ENCODE measurements at regions not wholly inside any gene's neighbourhood (a gene's known extent, or its start where the extent isn't known, plus 50 kb on each side); places are given as distances from the start of the nearest gene placed in this dataset.

- no peak for TF ChIP-seq CTCF (IDR thresholded peaks at IDR 0.05; ENCODE audit: insufficient read depth, low read depth, low read length)
- H3K36me3 ChIP-seq (ENCODE audit: control insufficient read depth, insufficient read depth, low read length): no peaks in the 10 kb centered on the region
- ChIA-PET CTCF (no interaction called here), POLR2A (no interaction called here)
- DNase-seq (ENCODE audit: low read depth): no peak
- peaks cover 2% of the 10 kb centered on the region for H3K27me3 ChIP-seq (ENCODE audit: control insufficient read depth, insufficient read depth, low read length)
- H3K4me3 ChIP-seq (ENCODE audit: low read depth, low read length): no peak overlapping the region
Observed at GRCh38 chr18:76643996-76644395, 149.0 kb upstream of the ZNF516 start.

GRCh38 chr18:76643199-76643598 lies 148.2 kb upstream of the ZNF516 start:
- TF ChIP-seq CTCF (IDR thresholded peaks at IDR 0.05; ENCODE audit: insufficient read depth, low read depth, low read length): no peak
- H3K27me3 ChIP-seq (ENCODE audit: control insufficient read depth, insufficient read depth, low read length): peaks cover 4% of the 10 kb centered on the region
- no peak overlapping the region for H3K4me3 ChIP-seq (ENCODE audit: low read depth, low read length)
- CTCF ChIA-PET: interaction anchor here (1.7 kb wide), 1 partner anchor 14 kb away, joined by 5 read pairs; no protein-coding TSS in a partner anchor
- POLR2A ChIA-PET: no interaction called here
- DNase-seq (ENCODE audit: low read depth): no peak
- H3K36me3 ChIP-seq (ENCODE audit: control insufficient read depth, insufficient read depth, low read length): no peaks in the 10 kb centered on the region

- TF ChIP-seq CTCF (IDR thresholded peaks at IDR 0.05; ENCODE audit: insufficient read depth, low read depth, low read length): no peak
- Histone ChIP-seq H3K27me3 (ENCODE audit: control insufficient read depth, insufficient read depth, low read length) (peaks cover 2% of the 10 kb centered on the region; the same call in 1 of the 2 replicates), H3K36me3 (ENCODE audit: control insufficient read depth, insufficient read depth, low read length) (no peaks in the 10 kb centered on the region), H3K4me3 (ENCODE audit: low read depth, low read length) (no peak overlapping the region)
- POLR2A ChIA-PET: no interaction called here
- DNase-seq (ENCODE audit: low read depth): no peak
- CTCF ChIA-PET: interaction anchor here (1.2 to 4.7 kb wide), 2 partner anchors 9 to 20 kb away, joined by 3 to 12 read pairs; no protein-coding TSS in a partner anchor
Observed at GRCh38 chr18:76640438-76640837, 145.4 kb upstream of the ZNF516 start.

- CTCF ChIA-PET: interaction anchor here (1.1 kb wide), 1 partner anchor 15 kb away, joined by 5 read pairs; no protein-coding TSS in a partner anchor
- 0 out of 2 replicates have a peak, but pooled peaks cover 2% of the 10 kb centered on the region for H3K27me3 ChIP-seq (ENCODE audit: control insufficient read depth, insufficient read depth, low read length)
- POLR2A ChIA-PET: no interaction called here
- no peak for TF ChIP-seq CTCF (IDR thresholded peaks at IDR 0.05; ENCODE audit: insufficient read depth, low read depth, low read length)
- H3K36me3 ChIP-seq (ENCODE audit: control insufficient read depth, insufficient read depth, low read length): no peaks in the 10 kb centered on the region
- no peak for DNase-seq (ENCODE audit: low read depth)
- H3K4me3 ChIP-seq (ENCODE audit: low read depth, low read length): no peak overlapping the region
Observed at GRCh38 chr18:76634564-76634963, 139.5 kb upstream of the ZNF516 start.

- no peak overlapping the region for H3K4me3 ChIP-seq (ENCODE audit: low read depth, low read length)
- no peak for TF ChIP-seq CTCF (IDR thresholded peaks at IDR 0.05; ENCODE audit: insufficient read depth, low read depth, low read length)
- H3K36me3 ChIP-seq (ENCODE audit: control insufficient read depth, insufficient read depth, low read length): no peaks in the 10 kb centered on the region
- ChIA-PET CTCF (interaction anchor here (0.6 to 1.2 kb wide), 3 partner anchors 13 to 105 kb away, joined by 3 to 5 read pairs (median 4); no protein-coding TSS in a partner anchor), POLR2A (no interaction called here)
- H3K27me3 ChIP-seq (ENCODE audit: control insufficient read depth, insufficient read depth, low read length): 0 out of 2 replicates have a peak, but pooled peaks cover 2% of the 10 kb centered on the region
- DNase-seq (ENCODE audit: low read depth): no peak
Observed at GRCh38 chr18:76633588-76634269, 138.7 kb upstream of the ZNF516 start.

Measured in BJ (cell line).